ENCODE measurements at regions not wholly inside any gene's neighbourhood (a gene's known extent, or its start where the extent isn't known, plus 50 kb on each side); places are given as distances from the start of the nearest gene placed in this dataset.

DNA sequence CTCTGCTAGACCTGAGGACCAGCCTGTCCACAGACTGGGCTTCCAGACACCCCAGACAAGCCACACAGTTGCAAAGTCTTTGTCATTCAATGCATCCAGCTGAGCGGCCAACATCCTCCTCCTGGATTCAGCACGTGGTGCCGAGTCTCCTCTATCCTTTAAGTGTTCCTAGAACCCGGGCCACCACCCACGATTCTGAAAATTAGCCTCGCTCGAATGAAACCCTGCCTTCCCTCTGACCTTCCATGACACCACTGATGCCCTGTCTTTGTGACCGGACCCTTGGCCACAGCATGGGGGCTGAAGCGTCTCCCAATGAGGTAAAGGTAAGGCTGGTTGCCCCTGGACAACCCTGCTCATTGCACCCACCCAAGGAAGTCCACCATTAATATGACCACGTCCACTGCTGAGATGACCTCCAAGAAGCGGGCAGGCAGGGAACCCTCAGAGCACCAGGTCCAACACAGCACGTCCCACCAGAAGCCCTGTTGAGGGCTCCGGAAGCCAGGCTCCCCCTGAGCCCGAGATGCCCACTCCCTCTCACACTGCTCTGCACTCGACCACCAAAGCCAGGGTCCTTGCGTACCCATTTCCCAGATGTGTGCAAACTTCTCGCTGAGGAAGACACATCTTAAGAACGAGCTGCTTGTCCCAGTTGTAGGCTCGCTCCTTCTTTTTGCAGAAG is 279.0 kb downstream of the CTTN start:
- Histone ChIP-seq H3K9ac (ENCODE audit: low read depth in 1 of 2, low read length in 2 of 2) (no peak overlapping the region), H3K27me3 (ENCODE audit: control insufficient read depth in 2 of 2, insufficient read depth in 2 of 2, low read length in 2 of 2) (no peaks in the 10 kb centered on the region), H3K27ac (ENCODE audit: low read depth in 2 of 2, low read length in 2 of 2) (no peak overlapping the region), H3K9me3 (ENCODE audit: control insufficient read depth in 2 of 2, low read length in 2 of 2) (no peaks in the 10 kb centered on the region), H3K4me1 (ENCODE audit: control insufficient read depth in 2 of 2, insufficient read depth in 2 of 2, low read length in 2 of 2) (no peaks in the 10 kb centered on the region), H3K4me3 (ENCODE audit: low read length in 2 of 2) (no peak overlapping the region), H3K36me3 (ENCODE audit: control insufficient read depth in 2 of 2, insufficient read depth in 2 of 2, low read length in 2 of 2) (no peaks in the 10 kb centered on the region)

DNA sequence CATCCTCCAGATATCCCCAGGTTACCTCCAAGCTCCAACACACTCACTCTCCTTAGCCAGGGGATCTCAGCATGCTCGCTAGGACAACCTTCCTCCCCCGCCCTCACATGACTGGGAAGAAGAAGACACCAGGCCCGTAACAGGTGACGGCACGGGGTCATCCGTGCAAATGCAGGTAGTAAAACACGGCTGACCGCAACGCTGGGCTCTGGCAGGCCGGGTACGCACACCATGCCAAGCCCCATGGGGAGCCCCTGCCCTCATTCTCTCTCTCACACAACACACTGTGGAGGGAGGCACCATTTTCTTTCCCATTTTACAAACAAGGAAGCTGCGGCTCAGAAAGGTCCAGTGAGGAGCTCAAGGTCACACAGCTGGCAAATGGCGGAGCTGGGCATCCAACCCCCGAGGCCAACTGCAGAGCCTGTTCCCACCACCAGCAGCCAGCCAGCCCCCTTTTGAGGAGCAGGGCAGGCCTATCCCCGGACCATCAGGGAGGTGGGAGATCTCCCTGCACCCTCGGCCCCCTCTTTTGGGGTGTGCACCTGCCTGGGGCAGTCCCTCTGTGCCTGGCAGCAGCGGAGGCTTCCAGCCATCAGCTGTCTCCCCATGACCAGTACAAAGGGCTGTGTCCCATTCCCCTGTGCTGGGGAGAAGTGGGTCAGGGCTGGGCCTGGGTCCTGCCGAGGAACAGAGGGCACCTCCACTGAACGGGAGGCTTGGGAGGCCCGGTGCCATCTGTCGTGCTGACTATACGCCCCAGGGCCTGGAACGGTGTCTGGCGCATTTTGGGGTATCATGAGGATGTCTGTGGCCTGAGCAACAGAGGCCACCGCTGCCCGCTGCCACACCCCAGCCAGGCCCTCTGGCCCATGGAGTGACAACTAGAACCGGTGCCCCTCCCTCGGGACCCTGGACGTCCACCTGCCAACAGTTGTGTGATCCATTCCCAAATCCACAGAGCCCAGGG is 280.9 kb downstream of the CTTN start:
- no peaks in the 10 kb centered on the region for H3K36me3 ChIP-seq (ENCODE audit: control insufficient read depth in 2 of 2, insufficient read depth in 2 of 2, low read length in 2 of 2)
- no peaks in the 10 kb centered on the region for H3K4me1 ChIP-seq (ENCODE audit: control insufficient read depth in 2 of 2, insufficient read depth in 2 of 2, low read length in 2 of 2)
- no peak overlapping the region for H3K4me3 ChIP-seq (ENCODE audit: low read length in 2 of 2)
- no peaks in the 10 kb centered on the region for H3K27me3 ChIP-seq (ENCODE audit: control insufficient read depth in 2 of 2, insufficient read depth in 2 of 2, low read length in 2 of 2)
- no peak overlapping the region for H3K9ac ChIP-seq (ENCODE audit: low read depth in 1 of 2, low read length in 2 of 2)
- H3K27ac ChIP-seq (ENCODE audit: low read depth in 2 of 2, low read length in 2 of 2), result no peak overlapping the region
- no peaks in the 10 kb centered on the region for H3K9me3 ChIP-seq (ENCODE audit: control insufficient read depth in 2 of 2, low read length in 2 of 2)

DNA sequence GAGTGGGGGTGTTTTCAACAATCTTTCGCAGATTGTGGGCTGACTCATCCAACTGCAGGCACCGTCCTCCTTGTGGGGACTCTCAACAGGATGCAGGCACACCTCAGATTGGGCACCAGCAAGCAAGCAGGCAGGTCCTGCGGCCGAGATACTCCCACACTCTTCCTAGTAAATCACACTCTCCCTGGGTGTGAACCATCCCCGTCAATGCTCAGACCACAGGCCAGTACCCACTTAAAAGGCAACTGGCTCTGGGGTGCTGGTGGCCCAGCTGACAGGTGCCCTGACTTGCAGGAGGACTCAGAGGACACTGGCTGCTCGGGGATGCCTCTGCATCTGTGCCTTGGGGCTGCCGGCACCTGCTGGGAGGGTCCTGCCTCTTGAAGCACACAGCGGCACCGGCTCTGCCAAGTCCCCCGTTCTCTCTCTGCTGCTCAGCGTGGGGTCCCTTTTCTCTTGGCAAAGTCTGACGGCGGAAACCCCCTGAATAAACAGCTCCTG is 282.5 kb downstream of the CTTN start:
- Histone ChIP-seq H3K9ac (ENCODE audit: low read depth in 1 of 2, low read length in 2 of 2) (no peak overlapping the region), H3K9me3 (ENCODE audit: control insufficient read depth in 2 of 2, low read length in 2 of 2) (no peaks in the 10 kb centered on the region), H3K27ac (ENCODE audit: low read depth in 2 of 2, low read length in 2 of 2) (no peak overlapping the region), H3K36me3 (ENCODE audit: control insufficient read depth in 2 of 2, insufficient read depth in 2 of 2, low read length in 2 of 2) (no peaks in the 10 kb centered on the region), H3K4me1 (ENCODE audit: control insufficient read depth in 2 of 2, insufficient read depth in 2 of 2, low read length in 2 of 2) (no peaks in the 10 kb centered on the region), H3K4me3 (ENCODE audit: low read length in 2 of 2) (no peak overlapping the region), H3K27me3 (ENCODE audit: control insufficient read depth in 2 of 2, insufficient read depth in 2 of 2, low read length in 2 of 2) (no peaks in the 10 kb centered on the region)

DNA sequence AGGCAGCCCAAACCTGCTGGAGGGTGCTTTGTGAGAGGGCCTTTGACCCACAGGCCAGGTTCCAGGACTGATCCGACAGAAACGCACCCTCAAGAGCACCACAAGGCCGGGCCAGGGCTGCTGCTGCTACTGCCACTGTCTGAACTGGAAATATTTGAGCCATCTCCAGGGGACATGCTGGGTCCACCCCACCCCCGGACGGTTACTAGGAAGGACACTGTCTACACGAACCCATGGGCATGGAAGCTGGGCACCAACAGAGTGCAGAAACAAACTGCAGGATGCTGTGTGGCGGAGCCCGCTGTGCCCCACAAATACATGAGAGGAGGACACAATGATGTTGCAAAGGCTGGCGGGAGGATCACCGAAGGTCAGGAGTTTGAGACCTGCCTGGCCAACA is 283.7 kb downstream of the CTTN start:
- Histone ChIP-seq H3K9ac (ENCODE audit: low read depth in 1 of 2, low read length in 2 of 2) (no peak overlapping the region), H3K4me3 (ENCODE audit: low read length in 2 of 2) (no peak overlapping the region), H3K9me3 (ENCODE audit: control insufficient read depth in 2 of 2, low read length in 2 of 2) (no peaks in the 10 kb centered on the region), H3K27ac (ENCODE audit: low read depth in 2 of 2, low read length in 2 of 2) (no peak overlapping the region), H3K36me3 (ENCODE audit: control insufficient read depth in 2 of 2, insufficient read depth in 2 of 2, low read length in 2 of 2) (no peaks in the 10 kb centered on the region), H3K4me1 (ENCODE audit: control insufficient read depth in 2 of 2, insufficient read depth in 2 of 2, low read length in 2 of 2) (no peaks in the 10 kb centered on the region), H3K27me3 (ENCODE audit: control insufficient read depth in 2 of 2, insufficient read depth in 2 of 2, low read length in 2 of 2) (no peaks in the 10 kb centered on the region)

DNA sequence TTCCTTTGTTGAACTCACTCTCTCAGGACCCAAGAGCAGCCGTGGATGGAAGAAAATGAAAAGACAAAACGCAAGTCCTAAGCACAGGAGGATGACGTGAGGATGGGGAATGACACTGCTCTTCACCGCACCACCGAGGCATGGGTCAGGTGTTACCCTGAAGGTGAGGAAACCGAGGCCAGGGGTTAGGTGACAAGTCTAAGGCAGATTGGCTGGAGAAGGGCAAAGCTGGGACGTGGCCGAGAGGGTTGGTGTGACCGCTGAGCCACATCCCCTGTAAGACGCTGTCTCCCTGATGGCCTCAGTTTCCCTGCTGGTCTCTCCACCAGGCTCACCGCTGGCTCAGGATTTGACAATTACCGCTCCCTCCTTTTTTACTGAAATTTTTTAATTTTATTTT is 284.4 kb downstream of the CTTN start:
- Histone ChIP-seq H3K36me3 (ENCODE audit: control insufficient read depth in 2 of 2, insufficient read depth in 2 of 2, low read length in 2 of 2) (no peaks in the 10 kb centered on the region), H3K4me3 (ENCODE audit: low read length in 2 of 2) (no peak overlapping the region), H3K9me3 (ENCODE audit: control insufficient read depth in 2 of 2, low read length in 2 of 2) (no peaks in the 10 kb centered on the region), H3K27ac (ENCODE audit: low read depth in 2 of 2, low read length in 2 of 2) (no peak overlapping the region), H3K27me3 (ENCODE audit: control insufficient read depth in 2 of 2, insufficient read depth in 2 of 2, low read length in 2 of 2) (no peaks in the 10 kb centered on the region), H3K4me1 (ENCODE audit: control insufficient read depth in 2 of 2, insufficient read depth in 2 of 2, low read length in 2 of 2) (no peaks in the 10 kb centered on the region), H3K9ac (ENCODE audit: low read depth in 1 of 2, low read length in 2 of 2) (no peak overlapping the region)

DNA sequence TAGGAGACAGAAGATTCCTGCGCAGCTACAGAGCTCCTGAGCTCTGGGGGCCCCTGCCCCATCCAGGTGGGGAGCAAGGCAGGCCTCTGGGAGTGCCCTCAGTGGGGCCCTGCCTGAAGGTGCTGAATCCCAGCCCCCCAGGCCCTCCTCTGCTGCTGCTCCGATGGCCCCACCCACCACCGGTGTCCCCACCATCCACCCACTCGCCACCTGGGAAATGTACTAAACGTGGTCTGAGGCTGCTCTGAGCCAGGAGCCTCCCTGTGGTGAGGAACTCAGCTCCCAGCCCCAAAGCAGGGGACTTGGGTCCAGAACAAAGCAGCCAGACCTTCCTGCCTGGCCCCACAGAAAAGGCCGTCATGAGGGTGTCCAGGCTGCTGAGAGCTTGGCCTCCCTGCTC is 289.4 kb downstream of the CTTN start:
- H3K27ac ChIP-seq (ENCODE audit: low read depth in 2 of 2, low read length in 2 of 2), result no peak overlapping the region
- H3K36me3 ChIP-seq (ENCODE audit: control insufficient read depth in 2 of 2, insufficient read depth in 2 of 2, low read length in 2 of 2), result no peaks in the 10 kb centered on the region
- H3K27me3 ChIP-seq (ENCODE audit: control insufficient read depth in 2 of 2, insufficient read depth in 2 of 2, low read length in 2 of 2), result no peaks in the 10 kb centered on the region
- H3K9ac ChIP-seq (ENCODE audit: low read depth in 1 of 2, low read length in 2 of 2), result no peak overlapping the region
- H3K4me3 ChIP-seq (ENCODE audit: low read length in 2 of 2), result no peak overlapping the region
- H3K9me3 ChIP-seq (ENCODE audit: control insufficient read depth in 2 of 2, low read length in 2 of 2), result no peaks in the 10 kb centered on the region
- no peaks in the 10 kb centered on the region for H3K4me1 ChIP-seq (ENCODE audit: control insufficient read depth in 2 of 2, insufficient read depth in 2 of 2, low read length in 2 of 2)

DNA sequence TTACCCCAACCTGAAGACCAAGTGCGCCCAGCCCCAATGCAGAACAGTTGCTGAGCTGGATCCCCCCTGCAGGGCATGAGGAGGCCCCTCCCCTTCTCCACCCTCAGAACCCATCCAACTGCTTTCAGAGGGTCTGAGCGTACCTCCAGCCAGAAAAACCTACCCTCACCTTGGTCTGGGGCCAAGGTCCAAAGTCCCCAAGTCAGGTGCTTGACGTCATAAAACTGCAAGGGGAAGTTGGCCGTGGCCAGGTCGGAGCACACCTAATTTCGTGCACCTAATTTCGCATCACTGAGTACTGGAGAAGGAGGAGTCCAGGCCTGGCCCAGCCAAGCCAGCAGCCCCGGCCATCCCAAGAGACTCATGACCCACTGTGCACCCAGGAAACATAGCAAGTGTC is 289.8 kb downstream of the CTTN start:
- H3K4me1 ChIP-seq (ENCODE audit: control insufficient read depth in 2 of 2, insufficient read depth in 2 of 2, low read length in 2 of 2), result no peaks in the 10 kb centered on the region

DNA sequence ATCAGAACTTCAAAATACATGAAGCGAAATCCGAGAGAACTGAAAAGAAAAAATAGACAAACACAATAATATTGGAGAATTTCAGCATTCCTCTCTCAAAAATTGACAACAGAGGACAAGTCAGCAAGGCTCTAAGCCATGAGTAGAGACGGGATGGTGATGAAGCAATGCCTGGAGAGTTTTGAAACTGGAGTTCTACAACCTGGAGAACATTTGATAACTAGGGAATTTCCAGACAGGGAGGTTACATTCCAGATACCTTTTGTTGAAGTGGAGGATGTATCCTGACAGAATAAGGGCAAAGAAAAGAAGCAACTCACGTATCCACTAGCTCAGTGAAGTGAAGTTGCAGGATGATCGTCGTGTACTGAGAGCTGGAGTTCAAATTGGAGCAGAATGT is 291.4 kb downstream of the CTTN start:
- Histone ChIP-seq H3K4me3 (ENCODE audit: low read length in 2 of 2) (no peak overlapping the region), H3K9ac (ENCODE audit: low read depth in 1 of 2, low read length in 2 of 2) (no peak overlapping the region), H3K27me3 (ENCODE audit: control insufficient read depth in 2 of 2, insufficient read depth in 2 of 2, low read length in 2 of 2) (no peaks in the 10 kb centered on the region), H3K9me3 (ENCODE audit: control insufficient read depth in 2 of 2, low read length in 2 of 2) (no peaks in the 10 kb centered on the region), H3K36me3 (ENCODE audit: control insufficient read depth in 2 of 2, insufficient read depth in 2 of 2, low read length in 2 of 2) (no peaks in the 10 kb centered on the region), H3K27ac (ENCODE audit: low read depth in 2 of 2, low read length in 2 of 2) (no peak overlapping the region), H3K4me1 (ENCODE audit: control insufficient read depth in 2 of 2, insufficient read depth in 2 of 2, low read length in 2 of 2) (no peaks in the 10 kb centered on the region)

More for the DNA sequence above, 289.8 kb downstream of the CTTN start:
- H3K27me3 ChIP-seq (ENCODE audit: control insufficient read depth in 2 of 2, insufficient read depth in 2 of 2, low read length in 2 of 2), result no peaks in the 10 kb centered on the region
- H3K36me3 ChIP-seq (ENCODE audit: control insufficient read depth in 2 of 2, insufficient read depth in 2 of 2, low read length in 2 of 2), result no peaks in the 10 kb centered on the region
- no peak overlapping the region for H3K27ac ChIP-seq (ENCODE audit: low read depth in 2 of 2, low read length in 2 of 2)
- no peak overlapping the region for H3K4me3 ChIP-seq (ENCODE audit: low read length in 2 of 2)
- no peaks in the 10 kb centered on the region for H3K9me3 ChIP-seq (ENCODE audit: control insufficient read depth in 2 of 2, low read length in 2 of 2)
- H3K9ac ChIP-seq (ENCODE audit: low read depth in 1 of 2, low read length in 2 of 2), result no peak overlapping the region

DNA sequence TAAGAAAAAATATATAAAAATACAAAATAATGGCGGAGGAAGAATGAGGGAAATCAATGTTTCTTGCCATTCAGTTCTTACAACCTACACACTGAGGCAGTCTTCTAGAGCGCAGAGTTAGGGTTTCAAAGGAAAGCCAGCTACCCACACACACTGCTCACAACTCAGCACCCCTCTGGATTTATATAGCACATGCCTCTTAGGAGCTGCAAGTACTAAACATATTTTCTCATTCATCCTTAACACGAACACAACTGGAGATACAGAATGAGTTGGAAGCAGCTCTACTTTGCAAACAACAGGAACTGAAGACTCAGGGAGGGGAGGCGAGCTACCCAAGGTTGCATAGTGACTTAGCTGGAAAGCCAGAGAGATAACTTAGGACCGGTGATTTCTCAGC is 293.8 kb downstream of the CTTN start:
- Histone ChIP-seq H3K4me3 (ENCODE audit: low read length in 2 of 2) (no peak overlapping the region), H3K36me3 (ENCODE audit: control insufficient read depth in 2 of 2, insufficient read depth in 2 of 2, low read length in 2 of 2) (no peaks in the 10 kb centered on the region), H3K9me3 (ENCODE audit: control insufficient read depth in 2 of 2, low read length in 2 of 2) (no peaks in the 10 kb centered on the region), H3K27me3 (ENCODE audit: control insufficient read depth in 2 of 2, insufficient read depth in 2 of 2, low read length in 2 of 2) (no peaks in the 10 kb centered on the region), H3K9ac (ENCODE audit: low read depth in 1 of 2, low read length in 2 of 2) (no peak overlapping the region), H3K4me1 (ENCODE audit: control insufficient read depth in 2 of 2, insufficient read depth in 2 of 2, low read length in 2 of 2) (no peaks in the 10 kb centered on the region), H3K27ac (ENCODE audit: low read depth in 2 of 2, low read length in 2 of 2) (no peak overlapping the region)

DNA sequence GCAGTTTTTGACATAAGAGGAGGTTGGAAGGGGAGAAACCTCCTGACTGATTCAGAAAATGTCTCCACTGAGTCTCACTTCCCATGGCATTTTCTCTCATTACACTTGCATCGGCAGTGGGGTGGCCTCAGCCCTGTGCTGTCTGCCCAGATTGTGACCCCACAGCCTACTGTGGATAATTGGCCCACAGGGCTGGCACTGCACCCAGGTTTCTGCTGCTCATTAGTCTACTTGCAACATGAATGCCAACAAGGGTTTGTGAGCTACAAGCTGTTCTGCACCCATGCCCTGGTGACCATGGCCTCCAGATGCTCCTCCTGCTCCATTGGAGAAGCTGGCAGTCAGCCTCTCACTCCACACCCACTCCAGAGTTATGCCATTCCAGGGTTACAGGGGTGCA is 296.0 kb downstream of the CTTN start:
- no peak overlapping the region for H3K4me3 ChIP-seq (ENCODE audit: low read length in 2 of 2)
- H3K9me3 ChIP-seq (ENCODE audit: control insufficient read depth in 2 of 2, low read length in 2 of 2), result no peaks in the 10 kb centered on the region
- no peak overlapping the region for H3K27ac ChIP-seq (ENCODE audit: low read depth in 2 of 2, low read length in 2 of 2)
- no peaks in the 10 kb centered on the region for H3K27me3 ChIP-seq (ENCODE audit: control insufficient read depth in 2 of 2, insufficient read depth in 2 of 2, low read length in 2 of 2)
- no peak overlapping the region for H3K9ac ChIP-seq (ENCODE audit: low read depth in 1 of 2, low read length in 2 of 2)
- H3K4me1 ChIP-seq (ENCODE audit: control insufficient read depth in 2 of 2, insufficient read depth in 2 of 2, low read length in 2 of 2), result no peaks in the 10 kb centered on the region
- H3K36me3 ChIP-seq (ENCODE audit: control insufficient read depth in 2 of 2, insufficient read depth in 2 of 2, low read length in 2 of 2), result no peaks in the 10 kb centered on the region
